C4-2B (cell line): ENCODE measurements at regions not wholly inside any gene's neighbourhood (a gene's known extent, or its start where the extent isn't known, plus 50 kb on each side); places are given as distances from the start of the nearest gene placed in this dataset.

Experiments used
- H3K27ac ChIP-seq: fragments of 450-650 bp; 2 replicates; pipeline ENCODE4 v1.5.1; 2017
- ZFX ChIP-seq: fragments of 450-650 bp; IDR thresholded peaks from 2 replicates; pipeline ENCODE4 v1.6.1; 2017
- TF ChIP-seq, protein P1 (sequence below): fragments of 450-650 bp; conservative IDR thresholded peaks from 2 replicates; pipeline ENCODE4 v1.5.1; 2017; ENCODE audit warnings: mild to moderate bottlenecking

DNA sequence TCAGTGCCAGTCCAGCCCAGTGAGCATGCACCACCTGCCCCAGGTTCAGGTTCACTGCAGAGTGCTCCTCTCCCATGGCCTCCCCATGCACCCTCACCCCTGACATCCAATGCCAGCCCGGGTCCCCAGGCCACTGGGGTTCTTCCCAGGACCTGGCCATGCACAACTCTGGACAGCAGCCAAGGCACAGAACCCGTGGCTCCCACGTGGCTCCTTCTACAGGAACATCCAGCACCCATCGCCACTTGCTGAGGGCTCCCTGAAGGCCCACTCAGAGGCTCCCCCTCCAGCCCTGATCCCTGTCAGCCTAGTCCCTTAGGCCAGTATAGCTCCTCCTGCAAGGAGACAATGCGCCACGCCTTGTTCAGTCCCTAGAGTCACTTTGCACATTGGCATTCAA lies 110.8 kb downstream of the IRX2 start:
- H3K27ac ChIP-seq: no peak overlapping the region
- TF ChIP-seq ZFX: no peak
- TF ChIP-seq, protein P1, sequence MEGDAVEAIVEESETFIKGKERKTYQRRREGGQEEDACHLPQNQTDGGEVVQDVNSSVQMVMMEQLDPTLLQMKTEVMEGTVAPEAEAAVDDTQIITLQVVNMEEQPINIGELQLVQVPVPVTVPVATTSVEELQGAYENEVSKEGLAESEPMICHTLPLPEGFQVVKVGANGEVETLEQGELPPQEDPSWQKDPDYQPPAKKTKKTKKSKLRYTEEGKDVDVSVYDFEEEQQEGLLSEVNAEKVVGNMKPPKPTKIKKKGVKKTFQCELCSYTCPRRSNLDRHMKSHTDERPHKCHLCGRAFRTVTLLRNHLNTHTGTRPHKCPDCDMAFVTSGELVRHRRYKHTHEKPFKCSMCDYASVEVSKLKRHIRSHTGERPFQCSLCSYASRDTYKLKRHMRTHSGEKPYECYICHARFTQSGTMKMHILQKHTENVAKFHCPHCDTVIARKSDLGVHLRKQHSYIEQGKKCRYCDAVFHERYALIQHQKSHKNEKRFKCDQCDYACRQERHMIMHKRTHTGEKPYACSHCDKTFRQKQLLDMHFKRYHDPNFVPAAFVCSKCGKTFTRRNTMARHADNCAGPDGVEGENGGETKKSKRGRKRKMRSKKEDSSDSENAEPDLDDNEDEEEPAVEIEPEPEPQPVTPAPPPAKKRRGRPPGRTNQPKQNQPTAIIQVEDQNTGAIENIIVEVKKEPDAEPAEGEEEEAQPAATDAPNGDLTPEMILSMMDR: no peak

DNA sequence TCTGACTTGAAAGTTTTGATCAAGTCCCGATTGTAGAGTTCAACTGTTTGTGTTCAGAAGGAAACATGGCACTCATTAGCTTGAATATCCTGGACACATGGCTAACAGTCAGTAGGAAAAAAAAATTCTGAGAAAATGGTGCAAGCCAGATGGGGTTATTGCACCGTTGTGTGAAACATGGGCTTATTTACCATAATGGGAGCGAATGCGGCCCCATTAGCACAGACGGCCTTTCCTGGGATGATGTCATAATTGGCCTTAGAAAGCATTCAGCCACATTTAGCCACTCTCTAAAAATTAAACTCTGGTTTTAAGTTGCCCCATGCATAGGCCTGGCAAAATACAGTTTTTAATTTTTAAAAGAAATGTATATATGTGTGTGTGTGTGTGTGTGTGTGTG lies 112.1 kb downstream of the IRX2 start:
- no peak for TF ChIP-seq ZFX
- TF ChIP-seq, protein P1: no peak
- H3K27ac ChIP-seq: no peak overlapping the region

DNA sequence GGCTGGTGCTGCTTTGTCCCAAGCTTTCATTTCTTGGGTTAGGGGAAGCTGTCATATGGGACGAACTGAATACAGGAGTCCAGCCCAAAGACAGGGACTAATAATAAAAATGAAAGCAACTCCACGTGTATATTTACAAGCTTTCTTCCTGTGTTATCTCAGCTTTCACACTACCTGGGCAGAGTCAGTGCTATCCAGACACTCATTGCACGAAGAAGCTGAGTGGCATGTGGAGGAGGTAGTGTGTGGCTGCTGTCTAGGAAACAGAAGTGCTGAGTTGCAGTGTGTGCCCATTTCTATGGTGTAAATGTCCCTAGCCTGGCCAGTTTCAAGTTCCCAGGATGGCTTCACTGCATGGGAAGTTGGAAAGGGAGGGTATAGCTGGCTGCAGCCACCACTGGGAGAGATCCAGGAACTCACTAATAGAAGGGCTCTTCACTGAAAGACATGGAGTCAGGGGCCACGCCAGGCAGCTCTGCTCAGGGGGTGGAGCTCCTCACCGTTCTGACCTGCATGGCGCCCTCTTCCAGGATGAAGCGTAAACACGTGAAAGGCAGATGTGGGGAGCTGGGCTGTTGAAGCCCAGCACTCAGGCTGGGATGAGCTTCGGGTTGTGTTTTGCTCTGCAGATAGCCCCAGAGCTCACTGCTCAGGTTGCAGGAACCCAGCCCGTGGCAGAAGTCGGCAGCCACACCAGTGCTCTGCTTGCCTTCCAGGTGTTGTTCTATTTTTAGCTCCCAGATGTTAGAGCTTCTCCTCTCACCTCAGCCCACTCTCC lies 116.9 kb downstream of the IRX2 start:
- TF ChIP-seq, protein P1: no peak
- no peak for TF ChIP-seq ZFX
- H3K27ac ChIP-seq: no peak overlapping the region

DNA sequence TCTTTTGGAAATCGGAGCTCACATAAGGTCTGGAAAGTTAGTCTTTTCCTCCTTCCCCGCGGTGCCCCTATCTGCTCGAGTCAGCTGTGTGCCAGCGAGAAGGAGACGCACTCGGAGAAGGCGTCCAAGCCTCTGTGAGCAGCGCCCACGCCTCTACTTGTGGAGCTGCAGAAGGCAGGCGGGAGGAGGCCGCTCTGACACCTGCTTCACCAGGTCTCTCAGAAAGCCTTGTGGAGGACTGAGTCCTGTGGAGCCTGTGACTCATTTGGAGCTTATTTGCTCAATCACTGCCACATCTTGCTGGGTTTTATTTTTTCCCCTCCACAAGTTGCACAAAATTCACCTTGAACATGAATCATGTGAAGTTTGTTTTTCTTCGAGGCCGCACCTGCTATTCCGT lies 117.5 kb downstream of the IRX2 start:
- no peak for TF ChIP-seq ZFX
- TF ChIP-seq, protein P1: no peak
- H3K27ac ChIP-seq: no peak overlapping the region

DNA sequence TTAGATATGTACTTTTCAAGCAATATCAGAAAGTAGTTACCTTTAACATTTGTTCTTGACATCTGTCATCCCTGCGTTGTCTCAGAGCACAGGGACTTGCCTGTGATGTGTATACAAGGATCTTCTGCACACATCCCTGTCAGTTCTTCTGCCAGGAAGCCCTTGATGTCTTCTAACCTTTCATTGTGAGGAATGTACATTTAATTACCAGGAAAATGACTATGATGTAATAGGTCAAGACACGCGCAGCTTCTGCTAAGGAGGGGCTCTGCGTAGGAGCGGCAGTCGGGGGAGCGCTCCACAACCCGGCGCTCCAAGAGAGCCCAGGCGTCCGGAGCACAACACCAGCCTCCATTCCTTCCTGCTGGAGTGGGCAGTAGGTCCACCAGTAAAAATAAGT lies 119.7 kb downstream of the IRX2 start:
- no peak overlapping the region for H3K27ac ChIP-seq
- TF ChIP-seq ZFX: no peak
- TF ChIP-seq, protein P1: no peak

DNA sequence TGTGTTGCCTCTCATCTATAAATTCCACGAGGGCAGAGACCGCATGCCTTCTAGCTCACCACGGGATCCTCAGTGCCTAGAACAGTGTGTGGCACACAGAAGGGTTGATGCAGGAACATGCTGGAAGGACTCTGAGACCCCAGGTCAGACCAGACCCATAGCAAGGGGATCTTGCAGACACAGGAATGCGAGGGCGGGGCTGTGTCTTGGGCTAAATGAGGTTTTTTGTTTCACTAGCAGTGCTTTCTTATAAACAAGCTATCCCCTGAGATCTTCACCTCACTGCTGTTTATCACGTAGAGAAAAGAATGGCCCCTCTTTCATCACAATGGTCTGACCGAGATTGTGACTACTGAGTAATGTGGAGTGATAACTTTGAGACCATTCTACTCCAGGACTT lies 122.4 kb downstream of the IRX2 start:
- TF ChIP-seq ZFX: no peak
- TF ChIP-seq, protein P1: no peak
- no peak overlapping the region for H3K27ac ChIP-seq

DNA sequence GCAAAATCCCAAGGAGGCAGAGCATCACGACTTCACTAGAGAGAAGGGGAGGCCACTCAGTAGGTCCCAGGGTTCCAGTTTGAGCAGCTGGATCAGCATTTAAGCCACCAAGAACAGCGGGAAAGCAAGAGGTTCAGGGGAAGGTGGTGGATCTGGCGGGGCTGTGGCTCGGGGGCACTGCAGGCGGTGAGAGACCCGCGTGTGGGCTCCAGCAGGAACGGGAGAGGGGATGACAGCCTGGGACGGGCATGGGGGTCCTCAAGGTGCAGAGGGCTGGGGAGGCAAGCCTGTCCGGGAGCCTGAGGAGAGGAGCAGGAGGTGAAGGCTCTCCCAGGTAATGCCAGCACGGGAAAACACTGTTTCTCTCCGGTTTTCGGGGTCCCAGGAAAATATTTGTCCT lies 123.6 kb downstream of the IRX2 start:
- no peak for TF ChIP-seq ZFX
- TF ChIP-seq, protein P1: no peak

More for the DNA sequence above, 123.6 kb downstream of the IRX2 start:
- H3K27ac ChIP-seq: no peak overlapping the region
